NCI-H2196 (cell line): ENCODE measurements at regions not wholly inside any gene's neighbourhood (a gene's known extent, or its start where the extent isn't known, plus 50 kb on each side); places are given as distances from the start of the nearest gene placed in this dataset.

Experiments
- DNase-seq: peaks from one replicate; lab custom pipeline; 2025; ENCODE audit not compliant: unreplicated experiment; lab: John Stamatoyannopoulos, UW

DNA sequence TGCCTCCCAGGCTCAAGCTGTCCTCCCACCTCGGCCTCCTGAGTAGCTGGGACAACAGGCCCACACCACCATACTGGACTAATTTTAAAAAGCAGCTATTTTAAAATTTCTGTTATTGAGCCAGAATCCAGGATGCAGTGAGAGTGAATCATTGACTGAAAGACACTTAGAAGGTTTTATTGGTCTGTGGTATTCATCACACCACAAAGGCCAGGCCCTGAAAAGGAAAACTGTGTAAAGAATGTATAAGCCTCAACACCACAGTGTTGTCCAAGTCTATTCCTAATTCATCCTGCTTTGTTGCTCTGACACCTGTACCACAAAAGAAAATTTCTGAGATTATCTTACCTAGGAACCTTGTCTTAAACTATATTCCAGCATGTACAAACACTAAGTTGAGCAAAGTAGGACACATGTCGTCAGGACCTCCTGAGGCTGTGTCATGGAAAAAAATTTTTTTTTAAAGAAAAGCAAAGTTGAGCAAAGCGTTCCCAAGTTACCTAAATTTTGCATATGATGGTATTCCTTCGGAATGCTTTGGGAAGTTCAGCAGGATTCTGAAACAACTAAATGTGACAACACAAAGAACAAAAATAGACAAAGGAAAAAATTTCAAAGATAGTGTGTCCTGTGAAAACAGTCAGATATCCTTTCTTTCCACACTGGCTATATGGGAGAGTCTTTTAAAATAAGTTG lies 129.6 kb upstream of the MKLN1 start:
- no peak for DNase-seq

DNA sequence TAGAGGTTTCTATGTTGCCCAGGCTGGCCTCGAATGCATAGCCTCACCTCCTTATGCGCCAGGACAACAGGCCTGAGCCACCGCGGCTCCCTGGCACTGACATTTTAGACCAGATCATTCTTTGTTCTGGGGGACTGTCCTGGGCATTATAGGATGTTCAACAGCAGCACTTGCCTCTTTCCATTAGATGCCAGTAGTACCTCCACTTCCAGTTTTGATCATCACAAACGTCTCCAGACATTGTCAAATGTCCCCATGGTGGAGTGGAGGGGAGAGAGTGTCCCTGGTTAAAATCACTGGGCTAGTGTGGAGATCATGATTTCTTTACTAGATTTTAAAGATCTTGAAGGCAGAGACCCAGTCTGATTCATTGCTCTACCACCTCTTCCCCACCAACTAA lies 125.2 kb upstream of the MKLN1 start:
- no peak for DNase-seq

DNA sequence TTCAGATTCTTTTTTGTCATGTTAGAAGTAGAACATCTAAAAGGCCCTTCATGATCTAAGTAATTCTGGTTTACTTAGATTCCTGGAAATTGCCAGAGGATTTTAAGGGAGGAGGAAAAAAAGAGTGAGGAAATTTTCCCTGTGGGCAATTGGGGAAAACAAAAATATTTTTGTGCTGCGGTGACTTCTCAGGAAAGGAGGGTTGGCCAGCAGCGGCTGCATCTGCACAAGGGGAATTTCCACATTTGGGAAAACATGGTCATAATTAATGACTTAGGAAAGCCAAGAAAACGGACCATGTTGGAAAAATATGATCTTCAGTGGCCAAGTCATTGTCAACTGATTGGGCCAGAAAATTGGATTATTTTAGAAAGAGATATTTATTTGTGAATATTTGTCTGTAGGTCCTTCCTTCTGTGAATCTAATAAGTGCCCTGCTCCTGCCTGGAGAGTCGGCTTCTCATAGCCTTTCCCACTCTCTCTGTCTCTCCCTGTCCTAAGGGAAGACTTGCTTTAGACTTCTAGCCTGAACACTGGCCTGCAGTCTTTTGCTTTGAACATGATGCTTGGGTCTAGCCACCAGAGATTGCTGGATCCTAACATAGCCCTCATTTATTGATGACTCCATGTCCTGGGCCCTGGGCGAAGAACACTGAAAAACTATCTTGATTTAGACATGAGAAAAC lies 124.2 kb upstream of the MKLN1 start:
- no peak for DNase-seq

DNA sequence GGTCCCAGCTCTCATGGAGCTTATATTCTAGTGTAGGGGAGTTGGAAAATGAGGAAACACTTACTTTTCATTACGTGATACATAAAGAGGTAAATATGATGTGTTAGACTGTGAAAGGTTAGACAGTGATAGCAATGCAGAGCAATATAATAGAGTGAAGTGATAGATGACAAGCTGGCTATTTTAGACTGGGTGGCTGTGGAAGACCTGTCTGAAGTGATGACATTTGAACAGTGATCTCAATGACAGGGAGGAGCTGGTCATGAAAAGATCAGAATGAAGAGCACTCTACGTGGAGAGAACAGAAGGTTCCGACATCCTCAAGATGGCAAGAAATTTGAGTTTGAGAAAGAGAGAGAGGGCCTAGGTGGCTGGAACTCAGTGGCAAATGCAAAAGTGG lies 118.9 kb upstream of the MKLN1 start:
- DNase-seq = no peak

DNA sequence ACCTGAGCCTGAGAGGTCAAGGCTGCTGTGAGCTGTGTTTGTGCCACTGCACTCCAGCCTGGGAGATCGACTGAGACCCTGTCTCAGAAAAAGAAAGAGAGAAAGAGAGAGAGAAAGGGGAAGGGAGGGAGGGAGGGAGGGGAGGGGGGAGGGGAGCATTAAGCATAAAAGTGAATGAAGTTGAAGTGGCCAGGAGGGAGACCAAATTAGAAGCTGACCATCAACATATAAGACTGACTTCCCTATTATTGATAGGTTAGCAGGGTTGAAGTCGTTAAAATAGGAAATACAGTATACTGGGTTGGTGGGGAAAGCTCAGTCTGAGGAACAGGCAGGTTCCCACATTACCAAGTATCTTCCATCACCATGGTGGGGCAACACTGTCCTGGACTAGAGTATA lies 117.1 kb upstream of the MKLN1 start:
- no peak for DNase-seq

DNA sequence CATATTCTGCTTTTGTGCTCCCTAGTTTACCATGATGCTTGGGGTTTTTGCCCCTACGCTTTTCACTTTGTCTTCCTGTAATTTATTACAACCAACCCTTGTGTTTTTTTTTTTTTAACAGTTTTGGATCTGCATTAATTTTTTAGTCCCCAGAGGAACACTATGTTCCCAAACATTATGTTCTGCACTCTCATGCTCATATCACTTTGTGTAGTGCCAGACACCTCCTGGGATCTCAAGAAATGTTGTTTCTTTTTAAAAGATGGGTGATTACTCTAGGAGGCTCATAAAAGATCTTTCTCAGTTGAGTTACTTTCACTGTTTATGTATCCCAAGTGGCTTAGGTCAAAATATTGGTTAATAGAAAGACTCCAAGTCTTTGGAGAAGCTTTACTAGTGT lies 116.2 kb upstream of the MKLN1 start:
- DNase-seq = no peak

DNA sequence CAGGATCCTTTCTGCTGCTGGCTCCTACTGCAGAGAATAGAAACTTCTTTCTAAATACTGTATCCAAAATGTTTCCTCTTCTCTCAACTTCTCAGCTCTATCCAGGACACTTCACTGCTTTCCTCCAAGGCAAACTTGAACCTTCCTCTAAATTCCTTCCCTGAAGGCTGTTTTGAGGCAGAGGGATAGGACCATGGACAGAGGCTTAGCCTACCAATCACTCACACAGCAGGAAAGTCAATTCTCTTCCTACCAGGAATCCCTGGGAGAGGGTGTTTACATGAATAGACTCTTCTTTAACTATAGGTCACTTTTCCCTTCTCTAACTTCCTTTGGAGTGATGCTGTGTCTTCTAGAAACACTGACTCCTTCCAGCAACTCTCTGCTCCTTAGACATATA lies 115.6 kb upstream of the MKLN1 start:
- DNase-seq = no peak

DNA sequence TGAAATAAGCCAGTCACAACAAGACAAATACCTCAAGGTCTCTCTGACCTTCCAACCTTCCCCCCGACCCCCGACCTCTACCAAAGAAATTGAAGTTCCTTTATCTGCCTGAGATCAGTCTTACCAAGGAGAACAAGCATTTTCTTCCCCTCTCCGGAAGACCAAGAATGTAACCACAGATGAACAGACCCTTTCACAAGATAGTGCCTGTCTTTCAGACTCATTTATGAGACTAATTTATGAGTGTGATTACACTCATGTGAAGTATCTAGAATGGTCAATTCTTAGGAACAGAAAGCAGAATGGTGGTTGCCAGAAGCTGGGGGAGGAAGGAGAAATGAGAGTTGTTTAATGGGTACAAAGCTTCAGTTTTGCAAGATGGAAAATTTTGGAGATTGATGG lies 108.9 kb upstream of the MKLN1 start:
- DNase-seq = no peak

DNA sequence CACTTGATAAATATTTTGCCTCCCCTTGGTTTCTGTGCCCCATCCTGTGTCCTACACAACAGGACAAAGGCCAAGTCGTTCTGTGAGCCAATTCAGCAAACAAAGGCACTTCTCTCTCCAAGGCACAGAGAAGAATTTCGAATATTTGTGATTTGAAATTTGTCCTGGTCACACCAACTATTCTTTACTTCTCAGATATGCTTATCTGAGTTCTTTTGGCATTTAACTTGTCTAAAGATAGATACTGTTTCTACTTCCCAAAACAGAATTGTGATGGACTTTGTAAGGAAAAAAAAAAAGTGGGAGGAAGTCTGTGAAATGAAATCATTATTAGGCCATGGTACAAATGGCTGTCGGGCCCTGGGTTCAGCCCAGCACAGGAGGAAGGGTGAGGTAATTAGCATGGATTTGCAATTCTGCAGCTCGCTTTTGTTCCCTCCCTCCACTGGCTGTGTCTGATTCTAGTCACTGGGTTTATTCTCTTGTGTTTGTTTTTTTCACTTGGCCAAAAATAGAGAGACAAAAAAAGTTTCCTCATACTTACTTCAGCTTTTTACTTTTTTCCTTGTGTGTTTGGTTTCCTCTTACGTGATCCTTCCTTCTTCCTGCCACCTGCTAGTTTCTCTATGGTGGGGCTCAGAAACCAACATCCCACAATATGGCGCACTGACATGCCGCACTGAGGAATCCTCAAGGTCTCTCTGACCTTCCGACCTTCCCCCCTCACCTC lies 108.2 kb upstream of the MKLN1 start:
- no peak for DNase-seq

DNA sequence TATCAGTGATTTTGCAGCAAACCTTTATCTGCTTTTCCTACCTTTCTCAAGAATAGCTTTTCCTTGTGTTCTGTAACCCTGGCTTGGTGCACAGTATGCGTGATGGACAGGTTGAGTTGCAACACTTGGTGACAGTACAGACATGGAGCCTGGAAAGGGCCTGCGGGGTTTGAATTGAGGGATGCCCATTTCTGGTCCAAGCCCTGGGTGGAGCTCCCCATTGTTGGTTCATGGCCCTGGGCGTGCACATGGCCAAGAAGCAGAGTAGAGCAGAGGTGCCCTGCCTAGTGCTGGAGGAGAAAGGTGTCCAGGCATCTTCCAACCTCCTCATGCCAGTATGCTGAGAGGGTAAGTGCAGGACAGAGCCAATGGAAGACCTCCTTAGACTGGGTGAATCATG lies 106.6 kb upstream of the MKLN1 start:
- no peak for DNase-seq

DNA sequence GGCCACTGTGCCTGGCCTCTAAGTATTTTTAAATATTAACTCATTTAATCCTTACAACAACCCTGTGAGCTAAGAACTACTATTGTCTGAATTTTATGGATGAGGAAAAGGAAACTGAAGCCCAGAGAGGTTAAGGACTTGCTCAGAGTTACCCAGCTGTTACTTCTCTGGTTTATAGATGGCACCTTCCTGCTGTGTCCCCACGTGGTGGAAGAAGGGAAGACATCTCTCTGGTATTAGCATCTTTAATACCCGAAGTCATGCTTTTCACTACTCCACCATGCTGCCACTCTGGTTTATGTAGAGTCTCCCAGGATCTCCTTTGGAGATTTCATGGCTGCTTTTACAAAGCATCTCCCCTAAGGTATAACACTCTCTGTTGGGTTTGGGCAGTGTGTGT lies 105.5 kb upstream of the MKLN1 start:
- DNase-seq = no peak

DNA sequence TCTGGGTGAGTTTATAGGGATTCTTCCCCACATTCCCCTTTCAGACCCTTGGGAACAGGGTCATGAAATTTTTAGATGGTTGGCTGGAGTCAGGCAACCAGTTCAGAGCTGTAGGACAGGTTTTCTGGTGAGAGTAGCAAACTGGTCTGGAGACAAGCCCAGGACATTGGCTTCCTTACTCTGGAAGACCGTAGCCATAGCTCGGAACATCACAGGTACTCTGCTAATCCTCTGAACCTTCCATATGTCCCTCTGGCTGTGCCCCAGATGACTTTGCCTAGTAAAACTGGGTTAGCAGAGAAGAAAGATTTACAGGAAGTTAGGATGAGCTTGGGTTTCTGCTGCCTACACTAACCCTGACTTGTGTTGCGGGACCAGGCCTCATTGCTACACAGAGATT lies 104.5 kb upstream of the MKLN1 start:
- DNase-seq = no peak

DNA sequence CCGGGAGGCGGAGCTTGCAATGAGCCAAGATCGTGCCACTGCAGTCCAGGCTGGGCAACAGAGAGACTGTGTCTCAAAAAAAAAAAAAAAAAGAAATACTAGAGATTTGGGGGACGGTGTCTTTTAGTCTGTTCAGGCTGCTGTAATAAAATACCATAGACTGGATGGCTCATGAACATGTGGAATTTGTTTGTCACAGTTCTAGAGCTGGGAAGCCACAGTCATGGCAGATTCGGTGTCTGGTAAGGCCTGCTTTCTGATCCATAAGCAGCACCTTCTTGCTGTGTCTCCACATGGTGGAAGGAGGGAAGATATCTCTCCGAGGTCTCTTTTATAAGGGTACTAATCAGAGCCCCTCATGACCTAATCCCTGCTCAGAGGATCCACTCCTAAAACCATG lies 102.7 kb upstream of the MKLN1 start:
- no peak for DNase-seq

DNA sequence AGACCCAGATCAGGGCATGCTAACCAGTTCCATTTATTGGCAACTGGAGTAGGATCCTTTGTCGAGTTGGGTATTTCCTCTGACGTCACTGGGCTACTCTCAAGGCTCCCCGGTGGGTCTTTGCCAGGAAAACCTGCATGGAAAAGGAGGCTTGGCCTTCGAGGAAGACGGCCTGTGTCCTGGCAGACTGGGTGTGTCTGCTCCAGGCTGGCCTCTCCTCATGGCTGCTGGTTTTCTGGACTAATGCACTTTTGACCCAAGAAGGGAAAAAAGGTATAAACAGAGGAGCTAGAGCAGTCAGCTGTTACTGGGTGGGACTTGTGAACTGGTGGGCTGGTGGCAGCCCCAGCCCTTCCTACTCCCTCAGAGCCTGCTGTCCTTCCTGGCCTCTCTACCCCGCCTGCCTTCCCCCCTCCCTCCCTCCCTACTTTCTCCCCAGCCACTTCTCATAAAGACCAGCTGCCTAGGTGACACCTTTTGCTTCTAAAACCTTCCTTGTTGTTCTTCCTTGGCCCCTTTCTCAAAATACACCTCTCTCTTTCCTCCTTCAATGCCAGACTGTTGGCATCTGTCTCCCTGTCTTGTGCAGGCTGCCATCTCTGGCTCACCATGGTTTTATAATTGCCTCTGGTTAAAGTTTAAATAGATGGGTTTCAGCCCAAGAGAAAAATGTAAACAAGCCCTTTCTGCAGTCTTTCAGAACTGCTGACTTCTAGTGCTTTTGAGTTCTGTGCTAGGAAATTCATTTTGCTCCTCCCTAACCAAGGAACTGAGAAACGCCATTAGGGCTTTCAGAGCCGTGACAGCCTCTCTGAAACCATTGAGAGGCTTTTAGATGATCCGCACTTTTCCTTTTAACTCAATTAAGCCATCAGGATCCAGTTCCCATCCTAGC lies 101.8 kb upstream of the MKLN1 start:
- DNase-seq = no peak

DNA sequence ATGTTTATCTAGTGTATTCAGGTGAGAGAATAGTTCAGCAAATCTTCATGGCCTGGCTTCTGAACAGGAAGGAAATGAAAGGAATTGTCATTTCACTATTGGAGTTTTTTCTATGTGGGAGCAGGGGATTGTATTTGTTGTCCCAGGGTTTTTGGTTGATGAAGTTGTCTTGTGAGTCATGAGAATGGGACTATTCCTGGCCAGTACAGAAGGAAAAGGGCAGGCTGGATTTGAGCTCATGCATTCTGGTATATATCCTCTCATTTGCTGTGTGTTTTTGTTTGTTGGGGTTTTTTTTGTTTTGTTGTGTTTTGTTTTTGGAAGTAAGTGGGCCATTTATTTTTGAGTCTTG lies 101.2 kb upstream of the MKLN1 start:
- DNase-seq = no peak

DNA sequence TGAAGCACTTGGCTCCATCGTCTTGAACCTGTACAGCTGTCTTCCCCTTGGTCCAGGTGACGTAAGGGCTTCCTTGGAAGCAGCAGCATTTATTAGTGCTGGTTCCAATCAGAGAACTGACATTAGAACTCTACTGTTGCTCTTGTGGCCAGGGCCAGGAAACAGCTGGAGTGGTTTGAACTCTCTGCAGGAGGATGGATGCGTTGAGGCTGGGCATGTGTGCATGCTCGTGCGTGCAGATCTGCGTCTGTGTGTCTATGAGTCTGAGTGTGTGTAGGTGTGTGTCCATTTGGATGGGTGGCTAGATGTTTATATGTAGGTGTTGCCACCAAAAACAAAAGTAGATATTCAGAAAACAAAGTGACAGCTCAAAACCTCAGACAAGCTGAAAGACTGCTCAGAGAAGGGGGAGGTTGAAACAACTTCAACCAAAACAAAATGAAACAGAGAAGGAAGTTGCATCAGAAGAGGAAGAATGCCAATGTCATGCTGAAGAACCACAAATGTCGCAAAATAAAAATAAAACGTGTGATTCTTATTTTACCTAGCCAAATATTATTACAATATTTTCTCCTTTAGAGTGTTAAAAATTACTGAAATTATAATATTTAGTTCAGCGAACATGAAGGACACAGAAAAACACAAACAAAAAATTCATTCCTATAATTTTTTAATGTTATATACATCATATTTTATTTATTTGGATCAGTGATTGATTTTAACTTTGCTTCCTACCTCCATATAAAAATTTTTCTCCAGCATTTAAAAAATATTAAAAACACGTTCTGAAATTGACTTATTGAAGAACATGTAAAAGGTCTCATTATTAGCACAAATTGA lies 96.1 kb upstream of the MKLN1 start:
- no peak for DNase-seq

DNA sequence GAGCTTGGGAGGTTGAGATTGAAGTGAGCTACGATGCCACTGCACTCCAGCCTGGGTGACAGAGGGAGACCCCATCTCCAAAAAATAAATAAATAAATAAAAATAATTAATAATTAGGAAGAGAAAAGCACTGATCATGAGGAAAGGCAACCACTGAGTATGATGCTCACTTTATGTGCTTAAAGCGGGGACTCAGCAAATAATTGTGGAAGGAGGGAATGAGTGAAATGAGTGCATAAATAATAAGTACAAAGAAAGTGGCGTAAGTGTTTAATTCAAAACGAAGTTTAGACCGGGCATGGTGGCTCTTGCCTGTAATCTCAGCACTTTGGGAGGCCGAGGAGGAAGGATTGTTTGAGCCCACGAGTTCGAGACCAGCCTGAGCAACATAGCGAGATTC lies 94.9 kb upstream of the MKLN1 start:
- no peak for DNase-seq

DNA sequence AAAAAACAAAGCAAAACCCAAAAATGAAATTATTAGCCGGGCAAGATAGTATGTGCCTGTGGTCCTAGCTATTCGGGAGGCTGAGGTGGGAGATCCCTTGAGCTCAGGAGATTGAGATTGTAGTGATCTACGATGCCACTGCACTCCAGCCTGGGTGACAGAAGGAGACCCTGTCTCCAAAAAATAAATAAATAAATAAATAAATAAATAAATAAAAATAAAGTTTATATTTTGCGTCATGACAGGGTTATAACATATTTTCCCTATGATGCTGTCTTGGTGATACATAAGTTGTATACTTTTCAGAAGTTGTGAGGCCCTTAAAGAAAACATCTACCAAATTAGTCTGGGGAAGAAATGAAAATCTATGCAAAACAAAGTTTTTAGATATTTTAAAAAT lies 94.5 kb upstream of the MKLN1 start:
- DNase-seq = no peak

DNA sequence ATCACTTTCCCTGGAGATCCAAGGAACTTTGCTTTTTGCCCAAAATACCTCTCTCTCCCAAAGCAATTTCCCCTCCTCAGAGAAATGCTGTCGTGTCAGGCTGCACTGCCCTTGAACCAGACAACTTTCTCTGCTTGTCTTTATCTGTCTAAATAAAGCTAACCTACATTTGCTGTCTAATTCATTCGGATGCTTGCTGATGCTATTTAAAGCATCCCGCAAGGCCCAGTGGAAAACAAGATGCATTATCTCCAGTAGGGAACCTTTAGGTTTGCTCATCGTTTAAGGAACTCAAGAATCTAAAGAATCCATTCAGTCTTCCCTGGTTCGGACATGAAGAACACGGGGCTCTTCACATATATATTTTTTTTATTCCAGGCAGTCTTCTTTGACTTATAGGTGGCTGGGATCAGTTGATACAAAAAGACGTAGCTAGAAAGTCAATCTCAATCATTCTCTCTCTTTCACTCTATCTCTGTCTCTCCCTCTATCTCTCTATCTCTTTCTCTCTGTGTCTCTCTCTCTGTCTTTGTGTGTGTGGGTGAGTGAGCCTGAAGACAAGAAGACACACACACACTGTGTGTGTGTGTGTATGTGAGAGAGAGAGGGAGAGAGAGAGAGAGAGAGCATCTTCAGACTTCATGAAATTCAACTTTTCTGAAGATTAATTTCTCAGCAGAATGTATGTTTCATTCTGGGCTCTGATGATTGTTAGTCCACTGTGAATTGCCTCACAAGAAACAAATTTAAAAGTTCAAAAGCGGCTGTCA lies 92.8 kb upstream of the MKLN1 start:
- DNase-seq = no peak
